Peyer's patch (tissue), 4 donors: ENCODE measurements at regions not wholly inside any gene's neighbourhood (a gene's known extent, or its start where the extent isn't known, plus 50 kb on each side); places are given as distances from the start of the nearest gene placed in this dataset.

Experiments
- DNase-seq, 3 donors: peaks; one replicate each; pipeline ENCODE4 v3.0.0-alpha.2; 2017 to 2019
- H3K27ac ChIP-seq, 4 donors: fragments of 200-600 bp; sonication (generic); one replicate each; pipeline ENCODE4 v1.5.1; 2016 to 2019
- H3K27me3 ChIP-seq, 2 donors: fragments of 200-600 bp; sonication (generic); one replicate each; pipeline ENCODE4 v1.5.1; 2019
- H3K36me3 ChIP-seq, 3 donors: fragments of 200-600 bp; sonication (generic); one replicate each; pipeline ENCODE4 v1.5.1; 2016 to 2019
- H3K4me1 ChIP-seq, 4 donors: fragments of 200-600 bp; sonication (generic); one replicate each; pipeline ENCODE4 v1.5.1; 2016 to 2019
- H3K4me3 ChIP-seq, 4 donors: fragments of 200-600 bp; sonication (generic); 1 replicate in 3 of 4; 2 replicates in 1 of 4; pipeline ENCODE4 v1.5.1; 2016 to 2019; ENCODE audit warnings: mild to moderate bottlenecking in 1 of 4
- H3K9me3 ChIP-seq, 4 donors: fragments of 200-600 bp; sonication (generic); one replicate each; pipeline ENCODE4 v1.5.1; 2016 to 2019; ENCODE audit warnings: mild to moderate bottlenecking in 1 of 4
- POLR2A ChIP-seq, 2 donors: fragments of 450-650 bp; IDR thresholded peaks; one replicate each; pipeline ENCODE4 v1.5.1; 2017; ENCODE audit warnings: antibody characterized with exemption in 2 of 2, mild to moderate bottlenecking in 2 of 2, moderate library complexity in 2 of 2
- TF ChIP-seq, protein P1 (sequence below), 6 experiments: fragments of 450-650 bp in 4 of 6; fragments of 200-600 bp in 2 of 6; sonication (generic) in 1 of 6; IDR thresholded peaks; one replicate each; pipeline ENCODE4 v1.5.1; 2017 to 2019; ENCODE audit warnings: antibody characterized with exemption in 6 of 6, mild to moderate bottlenecking in 3 of 6, moderate library complexity in 1 of 6

DNA sequence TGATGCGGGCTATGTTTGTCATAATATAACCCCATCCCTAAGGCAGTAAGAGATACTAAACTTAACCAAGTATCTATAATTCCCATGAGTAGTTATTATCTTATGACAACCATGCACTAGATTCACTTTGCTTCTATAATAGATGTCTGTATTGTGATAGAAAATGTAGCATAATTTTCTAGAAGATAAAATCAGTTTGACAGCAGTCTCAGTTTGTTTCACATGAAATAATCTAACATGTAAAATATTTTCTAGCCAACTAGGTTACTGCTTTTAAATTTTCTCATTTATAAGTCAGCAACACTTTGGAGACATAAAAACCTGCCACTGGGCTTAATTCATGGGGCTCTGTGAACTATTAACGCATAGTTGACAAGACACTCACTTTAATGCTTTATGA lies 1410.7 kb upstream of the ATXN8OS start:
- no peaks in the 10 kb centered on the region for H3K4me1 ChIP-seq
- no peak for DNase-seq
- H3K4me3 ChIP-seq = no peak overlapping the region
- no peaks in the 10 kb centered on the region for H3K27me3 ChIP-seq
- no peak overlapping the region for H3K27ac ChIP-seq
- H3K36me3 ChIP-seq = no peaks in the 10 kb centered on the region
- TF ChIP-seq POLR2A (IDR thresholded peaks at IDR 0.05) = no peak
- TF ChIP-seq, protein P1, sequence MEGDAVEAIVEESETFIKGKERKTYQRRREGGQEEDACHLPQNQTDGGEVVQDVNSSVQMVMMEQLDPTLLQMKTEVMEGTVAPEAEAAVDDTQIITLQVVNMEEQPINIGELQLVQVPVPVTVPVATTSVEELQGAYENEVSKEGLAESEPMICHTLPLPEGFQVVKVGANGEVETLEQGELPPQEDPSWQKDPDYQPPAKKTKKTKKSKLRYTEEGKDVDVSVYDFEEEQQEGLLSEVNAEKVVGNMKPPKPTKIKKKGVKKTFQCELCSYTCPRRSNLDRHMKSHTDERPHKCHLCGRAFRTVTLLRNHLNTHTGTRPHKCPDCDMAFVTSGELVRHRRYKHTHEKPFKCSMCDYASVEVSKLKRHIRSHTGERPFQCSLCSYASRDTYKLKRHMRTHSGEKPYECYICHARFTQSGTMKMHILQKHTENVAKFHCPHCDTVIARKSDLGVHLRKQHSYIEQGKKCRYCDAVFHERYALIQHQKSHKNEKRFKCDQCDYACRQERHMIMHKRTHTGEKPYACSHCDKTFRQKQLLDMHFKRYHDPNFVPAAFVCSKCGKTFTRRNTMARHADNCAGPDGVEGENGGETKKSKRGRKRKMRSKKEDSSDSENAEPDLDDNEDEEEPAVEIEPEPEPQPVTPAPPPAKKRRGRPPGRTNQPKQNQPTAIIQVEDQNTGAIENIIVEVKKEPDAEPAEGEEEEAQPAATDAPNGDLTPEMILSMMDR (IDR thresholded peaks at IDR 0.05) = no peak
- peaks cover 0 to 4% (median 0%) of the 10 kb centered on the region in 4 donors for H3K9me3 ChIP-seq

DNA sequence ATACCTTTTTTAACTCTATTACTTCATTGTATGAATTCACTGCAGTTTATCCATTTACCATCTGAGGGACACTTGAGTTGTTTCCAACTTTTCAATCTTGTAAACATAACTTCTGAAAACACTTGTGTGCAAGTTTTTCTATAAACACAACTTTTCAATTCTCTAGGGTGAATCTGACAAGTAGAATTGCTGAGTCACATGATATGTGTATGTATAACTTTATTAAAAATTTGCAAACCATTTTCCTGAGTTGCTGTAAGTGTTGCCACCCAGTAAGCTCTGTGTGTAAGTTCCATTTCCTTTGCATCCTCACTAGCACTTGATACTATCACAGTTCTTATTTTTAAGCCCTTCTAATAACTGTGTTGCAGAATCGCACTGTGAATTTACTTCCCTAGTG lies 1415.6 kb upstream of the ATXN8OS start:
- Histone ChIP-seq H3K4me1 (no peaks in the 10 kb centered on the region), H3K36me3 (no peaks in the 10 kb centered on the region), H3K4me3 (no peak overlapping the region), H3K27me3 (no peaks in the 10 kb centered on the region), H3K9me3 (peaks cover 0 to 4% (median 0%) of the 10 kb centered on the region in 4 donors), H3K27ac (no peak overlapping the region)
- no peak for TF ChIP-seq POLR2A (IDR thresholded peaks at IDR 0.05)
- TF ChIP-seq, protein P1 (IDR thresholded peaks at IDR 0.05) = no peak
- no peak for DNase-seq

DNA sequence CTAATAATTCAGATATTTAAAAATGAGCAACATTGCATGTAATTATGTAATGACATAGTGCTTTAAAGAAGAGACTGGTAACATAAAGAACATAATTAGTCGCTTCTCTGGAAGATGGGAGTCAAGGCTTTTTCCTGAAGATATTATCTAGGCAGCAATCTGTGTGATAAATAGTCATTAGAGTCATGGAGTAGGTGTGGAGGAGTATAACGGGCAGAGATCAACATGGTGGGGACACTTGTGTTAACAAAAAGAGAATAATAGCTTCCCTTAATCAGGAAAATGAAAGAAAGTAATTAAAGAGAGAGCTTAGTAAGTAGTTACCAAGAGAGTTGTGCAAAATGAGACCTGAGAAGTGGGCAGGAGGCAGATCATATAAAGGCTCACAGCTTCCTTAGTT lies 1417.1 kb upstream of the ATXN8OS start:
- DNase-seq = no peak
- H3K9me3 ChIP-seq = peaks cover 0 to 4% (median 0%) of the 10 kb centered on the region in 4 donors
- H3K27me3 ChIP-seq = no peaks in the 10 kb centered on the region
- no peak overlapping the region for H3K27ac ChIP-seq
- H3K4me3 ChIP-seq = no peak overlapping the region
- H3K36me3 ChIP-seq = no peaks in the 10 kb centered on the region
- no peaks in the 10 kb centered on the region for H3K4me1 ChIP-seq
- TF ChIP-seq, protein P1 (IDR thresholded peaks at IDR 0.05) = no peak
- TF ChIP-seq POLR2A (IDR thresholded peaks at IDR 0.05) = no peak

DNA sequence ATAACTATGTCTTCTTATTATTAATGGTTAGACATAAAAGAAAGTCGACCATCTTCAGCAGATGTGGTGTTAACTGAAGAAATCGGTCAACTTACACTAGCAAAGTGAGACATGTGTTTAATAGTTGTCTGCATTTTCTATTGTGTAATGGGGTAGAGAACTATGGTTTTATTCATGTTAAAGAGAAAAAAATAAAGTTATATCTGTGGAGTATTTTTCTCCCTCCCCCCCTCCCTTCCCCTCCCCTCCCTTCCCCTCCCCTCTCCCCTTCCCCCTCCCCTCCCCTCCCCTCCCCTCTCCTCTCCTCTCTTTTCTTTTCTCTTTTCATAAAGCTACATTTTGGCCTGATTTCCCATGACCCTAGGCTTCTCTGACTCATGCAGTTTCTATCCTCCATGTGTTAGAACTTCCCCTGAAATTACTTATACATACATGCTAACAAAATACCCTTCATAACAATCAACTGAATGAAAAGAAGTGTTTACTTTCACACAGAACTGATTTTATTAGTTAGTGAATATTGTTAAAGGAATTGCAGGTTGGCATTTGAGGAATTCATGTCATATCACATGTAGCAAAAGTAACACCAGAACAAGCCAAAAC lies 1431.0 kb upstream of the ATXN8OS start:
- Histone ChIP-seq H3K9me3 (no peaks in the 10 kb centered on the region), H3K27ac (no peak overlapping the region), H3K36me3 (no peaks in the 10 kb centered on the region), H3K4me3 (no peak overlapping the region), H3K27me3 (no peaks in the 10 kb centered on the region), H3K4me1 (no peaks in the 10 kb centered on the region)
- TF ChIP-seq, protein P1 (IDR thresholded peaks at IDR 0.05) = no peak
- TF ChIP-seq POLR2A (IDR thresholded peaks at IDR 0.05) = no peak
- no peak for DNase-seq

DNA sequence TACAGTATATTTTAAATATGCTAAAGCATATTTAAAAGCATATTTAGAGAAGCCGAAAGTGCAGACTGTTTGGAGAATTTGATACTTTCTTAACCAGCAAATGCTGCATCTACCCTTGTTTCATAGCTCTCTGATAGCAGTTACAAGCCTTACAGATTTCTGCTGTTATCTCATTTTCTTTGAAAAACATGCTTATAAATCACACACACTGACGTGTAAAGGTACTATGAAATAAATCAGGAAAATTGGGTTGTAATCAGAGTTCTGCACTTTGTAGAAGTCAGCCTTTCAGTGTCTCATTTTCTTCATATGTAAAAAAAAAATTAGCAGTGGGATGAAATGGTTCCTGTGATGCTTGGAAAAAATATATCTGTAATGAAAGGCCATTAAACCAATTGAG lies 1432.4 kb upstream of the ATXN8OS start:
- Histone ChIP-seq H3K4me1 (no peaks in the 10 kb centered on the region), H3K27me3 (no peaks in the 10 kb centered on the region), H3K36me3 (no peaks in the 10 kb centered on the region), H3K27ac (no peak overlapping the region), H3K9me3 (no peaks in the 10 kb centered on the region), H3K4me3 (no peak overlapping the region)
- DNase-seq = no peak
- TF ChIP-seq POLR2A (IDR thresholded peaks at IDR 0.05) = no peak
- TF ChIP-seq, protein P1 (IDR thresholded peaks at IDR 0.05) = no peak

DNA sequence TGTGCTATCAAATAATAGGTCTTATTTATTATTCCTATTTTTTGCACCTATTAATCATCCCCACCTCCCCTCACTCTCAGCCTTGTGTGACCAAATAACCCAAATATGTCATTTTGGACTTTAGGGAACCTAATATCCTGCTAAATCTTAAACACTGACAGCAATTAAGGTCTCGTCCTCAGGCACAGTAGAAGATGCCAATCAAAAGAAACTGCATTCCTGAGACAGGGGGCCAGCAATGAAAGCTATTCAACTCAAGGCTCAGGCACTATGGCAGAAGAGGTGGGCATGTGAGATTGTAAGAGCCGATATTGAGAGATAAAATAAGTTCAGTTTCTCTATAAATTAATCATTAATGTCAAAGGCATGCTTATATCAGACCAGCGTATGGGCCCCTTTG lies 1437.7 kb upstream of the PCDH9 start:
- no peaks in the 10 kb centered on the region for H3K36me3 ChIP-seq
- no peak overlapping the region for H3K4me3 ChIP-seq
- no peaks in the 10 kb centered on the region for H3K9me3 ChIP-seq
- no peak for DNase-seq
- TF ChIP-seq, protein P1 (IDR thresholded peaks at IDR 0.05) = no peak
- TF ChIP-seq POLR2A (IDR thresholded peaks at IDR 0.05) = no peak
- H3K27ac ChIP-seq = no peak overlapping the region
- H3K27me3 ChIP-seq = no peaks in the 10 kb centered on the region
- no peaks in the 10 kb centered on the region for H3K4me1 ChIP-seq
